ENCODE measurements at regions not wholly inside any gene's neighbourhood (a gene's known extent, or its start where the extent isn't known, plus 50 kb on each side); places are given as distances from the start of the nearest gene placed in this dataset.

- no peak for TF ChIP-seq ZNF462 (CRISPR knock-in tag; IDR thresholded peaks at IDR 0.05)
- TF ChIP-seq CREB1 (CRISPR knock-in tag; IDR thresholded peaks at IDR 0.05; ENCODE audit: low read depth), result no peak
- TF ChIP-seq POLR2AphosphoS5 (IDR thresholded peaks at IDR 0.05; ENCODE audit: low read depth), result no peak
- no peak for TF ChIP-seq NANOG (IDR thresholded peaks at IDR 0.05; ENCODE audit: borderline replicate concordance)
- no peak for TF ChIP-seq EZH2phosphoT487 (IDR thresholded peaks at IDR 0.05; ENCODE audit: unreplicated experiment)
- TF ChIP-seq EZH2 (IDR thresholded peaks at IDR 0.05; ENCODE audit: low read depth, unreplicated experiment), result no peak
- TF ChIP-seq, protein P1, sequence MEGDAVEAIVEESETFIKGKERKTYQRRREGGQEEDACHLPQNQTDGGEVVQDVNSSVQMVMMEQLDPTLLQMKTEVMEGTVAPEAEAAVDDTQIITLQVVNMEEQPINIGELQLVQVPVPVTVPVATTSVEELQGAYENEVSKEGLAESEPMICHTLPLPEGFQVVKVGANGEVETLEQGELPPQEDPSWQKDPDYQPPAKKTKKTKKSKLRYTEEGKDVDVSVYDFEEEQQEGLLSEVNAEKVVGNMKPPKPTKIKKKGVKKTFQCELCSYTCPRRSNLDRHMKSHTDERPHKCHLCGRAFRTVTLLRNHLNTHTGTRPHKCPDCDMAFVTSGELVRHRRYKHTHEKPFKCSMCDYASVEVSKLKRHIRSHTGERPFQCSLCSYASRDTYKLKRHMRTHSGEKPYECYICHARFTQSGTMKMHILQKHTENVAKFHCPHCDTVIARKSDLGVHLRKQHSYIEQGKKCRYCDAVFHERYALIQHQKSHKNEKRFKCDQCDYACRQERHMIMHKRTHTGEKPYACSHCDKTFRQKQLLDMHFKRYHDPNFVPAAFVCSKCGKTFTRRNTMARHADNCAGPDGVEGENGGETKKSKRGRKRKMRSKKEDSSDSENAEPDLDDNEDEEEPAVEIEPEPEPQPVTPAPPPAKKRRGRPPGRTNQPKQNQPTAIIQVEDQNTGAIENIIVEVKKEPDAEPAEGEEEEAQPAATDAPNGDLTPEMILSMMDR (conservative IDR thresholded peaks at IDR 0.05; ENCODE audit: low read depth in 2 of 2), result no peak
- no peak for TF ChIP-seq STAT1 (IDR thresholded peaks at IDR 0.05; ENCODE audit: unreplicated experiment)
Observed at GRCh38 chr3:34247401-34247800, 449.0 kb downstream of the PDCD6IP start (continued).

DNA sequence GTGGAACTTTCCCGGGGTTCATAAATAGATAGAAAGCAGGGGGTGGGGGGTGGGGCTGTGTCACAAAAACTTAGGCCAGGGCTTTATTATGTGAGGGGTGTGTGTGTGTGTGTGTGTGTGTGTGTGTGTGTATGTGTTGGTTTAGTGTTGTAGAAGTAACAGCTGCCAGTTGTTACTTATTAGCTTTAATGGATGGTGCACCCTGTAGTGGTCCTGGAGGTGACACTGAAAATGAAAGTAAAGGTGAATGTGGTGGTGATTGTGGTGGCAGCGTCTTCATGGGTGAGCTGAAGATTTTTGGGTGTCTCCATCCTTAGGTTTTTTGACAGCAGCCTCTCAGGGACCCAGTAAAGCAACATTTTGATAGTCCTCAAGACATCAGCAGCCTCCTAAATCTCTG is 449.9 kb downstream of the PDCD6IP start:
- Histone ChIP-seq H3F3A (replicated peaks; ENCODE audit: low read depth) (no peaks in the 10 kb centered on the region), H3K36me3 (ENCODE audit: insufficient read depth) (no peaks in the 10 kb centered on the region), H3K4me3 (no peak overlapping the region), H3K4me1 (ENCODE audit: insufficient read depth) (no peaks in the 10 kb centered on the region), H3K79me2 (replicated peaks; ENCODE audit: insufficient read depth) (no peaks in the 10 kb centered on the region), H3K27ac (ENCODE audit: low read depth) (no peak overlapping the region), H4K20me1 (replicated peaks; ENCODE audit: insufficient read depth) (no peaks in the 10 kb centered on the region), H3K27me3 (ENCODE audit: insufficient read depth) (no peaks in the 10 kb centered on the region), H3K9me2 (ENCODE audit: insufficient read depth) (0 out of 2 replicates have a peak, but pooled peaks cover 8% of the 10 kb centered on the region), H3K4me2 (no peak overlapping the region), H2AFZ (no peak overlapping the region)
- H3K27me3 Mint-ChIP-seq (ENCODE audit: insufficient read depth, low read depth, poor library complexity), result peaks cover 2% of the 10 kb centered on the region
- H3K4me1 Mint-ChIP-seq, result no peaks in the 10 kb centered on the region
- H3K4me3 Mint-ChIP-seq, result no peak overlapping the region
- H3K27ac Mint-ChIP-seq, result no peak overlapping the region
- H3K36me3 Mint-ChIP-seq (ENCODE audit: low read depth), result no peaks in the 10 kb centered on the region
- no peak for ATAC-seq
- no peak for DNase-seq (ENCODE audit: low spot score)
- no peaks in the 10 kb centered on the region for H3K9me3 Mint-ChIP-seq
- TF ChIP-seq EZH2phosphoT487 (IDR thresholded peaks at IDR 0.05; ENCODE audit: unreplicated experiment) (no peak), NANOG (IDR thresholded peaks at IDR 0.05; ENCODE audit: borderline replicate concordance) (no peak), ZNF462 (CRISPR knock-in tag; IDR thresholded peaks at IDR 0.05) (no peak), ZNF114 (CRISPR knock-in tag; IDR thresholded peaks at IDR 0.05) (no peak)

Measured in GM23338 (cell line).